ENCODE measurements at regions not wholly inside any gene's neighbourhood (a gene's known extent, or its start where the extent isn't known, plus 50 kb on each side); places are given as distances from the start of the nearest gene placed in this dataset.
A peak's percentile ranks its signal among the peaks of the same experiment; 100 is the strongest.

DNA sequence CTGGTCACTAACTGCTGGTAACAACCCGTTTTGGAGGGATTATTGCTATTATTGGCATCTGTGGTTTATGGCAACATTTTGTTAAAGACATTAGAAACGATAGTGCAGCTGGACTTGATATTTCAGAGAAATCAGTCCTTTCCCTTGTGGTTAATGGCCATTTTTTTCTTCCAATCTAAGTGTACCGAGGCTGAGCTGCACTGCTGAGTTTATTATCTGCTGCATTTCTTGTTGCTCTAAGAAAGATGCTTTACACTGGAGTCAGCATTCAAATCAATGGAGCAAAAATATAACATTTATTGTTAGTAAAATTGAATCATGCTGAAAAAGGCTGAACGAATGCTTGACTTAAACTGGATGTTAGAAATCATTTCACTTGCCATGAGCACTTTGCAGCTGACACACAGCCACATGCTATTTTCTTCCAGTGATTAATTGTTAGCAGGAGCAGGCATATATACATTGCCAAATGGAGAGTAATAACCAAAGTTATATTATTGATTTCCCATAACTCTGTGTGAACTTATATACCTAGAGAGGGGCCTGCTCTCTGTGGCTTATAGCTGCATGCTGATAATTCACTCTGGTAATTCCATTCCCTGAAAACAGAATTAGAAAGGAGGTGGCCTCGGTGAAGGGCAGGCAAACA, 66.5 kb upstream of the TTC29 start:
- Histone ChIP-seq H3K4me3 (no peak overlapping the region), H3K9me3 (no peaks in the 10 kb centered on the region), H3K4me1 (no peaks in the 10 kb centered on the region), H3K27me3 (no peaks in the 10 kb centered on the region), H3K36me3 (no peaks in the 10 kb centered on the region), H3K27ac (no peak overlapping the region)
- intact Hi-C loops (cut with DNase I), result no loop called here
- TF ChIP-seq, protein P1, sequence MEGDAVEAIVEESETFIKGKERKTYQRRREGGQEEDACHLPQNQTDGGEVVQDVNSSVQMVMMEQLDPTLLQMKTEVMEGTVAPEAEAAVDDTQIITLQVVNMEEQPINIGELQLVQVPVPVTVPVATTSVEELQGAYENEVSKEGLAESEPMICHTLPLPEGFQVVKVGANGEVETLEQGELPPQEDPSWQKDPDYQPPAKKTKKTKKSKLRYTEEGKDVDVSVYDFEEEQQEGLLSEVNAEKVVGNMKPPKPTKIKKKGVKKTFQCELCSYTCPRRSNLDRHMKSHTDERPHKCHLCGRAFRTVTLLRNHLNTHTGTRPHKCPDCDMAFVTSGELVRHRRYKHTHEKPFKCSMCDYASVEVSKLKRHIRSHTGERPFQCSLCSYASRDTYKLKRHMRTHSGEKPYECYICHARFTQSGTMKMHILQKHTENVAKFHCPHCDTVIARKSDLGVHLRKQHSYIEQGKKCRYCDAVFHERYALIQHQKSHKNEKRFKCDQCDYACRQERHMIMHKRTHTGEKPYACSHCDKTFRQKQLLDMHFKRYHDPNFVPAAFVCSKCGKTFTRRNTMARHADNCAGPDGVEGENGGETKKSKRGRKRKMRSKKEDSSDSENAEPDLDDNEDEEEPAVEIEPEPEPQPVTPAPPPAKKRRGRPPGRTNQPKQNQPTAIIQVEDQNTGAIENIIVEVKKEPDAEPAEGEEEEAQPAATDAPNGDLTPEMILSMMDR (IDR thresholded peaks at IDR 0.05), result no peak
- no peak for DNase-seq (ENCODE audit: low spot score in 2 of 2)

DNA sequence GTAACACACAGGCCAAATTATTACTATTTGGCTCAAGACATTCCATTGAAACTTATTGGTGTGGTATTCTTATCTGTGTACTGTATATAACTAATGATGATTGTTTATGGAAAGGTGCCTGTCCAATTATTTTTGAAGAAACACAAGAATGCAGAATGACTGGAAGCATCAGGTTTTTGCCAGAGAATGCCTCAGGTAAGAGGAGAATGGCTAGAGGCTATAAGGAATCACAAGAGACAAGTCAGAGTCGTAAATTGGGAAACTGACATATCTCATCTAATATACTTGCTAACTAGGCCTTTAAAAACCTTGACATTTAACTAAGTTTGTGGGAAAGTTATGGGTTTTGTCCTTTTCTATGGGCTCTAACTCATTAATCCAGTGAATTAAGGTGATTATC, 69.3 kb upstream of the TTC29 start:
- H3K27ac ChIP-seq, result no peak overlapping the region
- intact Hi-C loops (cut with DNase I), result no loop called here
- no peaks in the 10 kb centered on the region for H3K9me3 ChIP-seq
- no peaks in the 10 kb centered on the region for H3K4me1 ChIP-seq
- DNase-seq (ENCODE audit: low spot score in 2 of 2), result no peak
- H3K4me3 ChIP-seq, result no peak overlapping the region
- H3K36me3 ChIP-seq, result no peaks in the 10 kb centered on the region
- no peaks in the 10 kb centered on the region for H3K27me3 ChIP-seq
- TF ChIP-seq, protein P1 (IDR thresholded peaks at IDR 0.05), result no peak

DNA sequence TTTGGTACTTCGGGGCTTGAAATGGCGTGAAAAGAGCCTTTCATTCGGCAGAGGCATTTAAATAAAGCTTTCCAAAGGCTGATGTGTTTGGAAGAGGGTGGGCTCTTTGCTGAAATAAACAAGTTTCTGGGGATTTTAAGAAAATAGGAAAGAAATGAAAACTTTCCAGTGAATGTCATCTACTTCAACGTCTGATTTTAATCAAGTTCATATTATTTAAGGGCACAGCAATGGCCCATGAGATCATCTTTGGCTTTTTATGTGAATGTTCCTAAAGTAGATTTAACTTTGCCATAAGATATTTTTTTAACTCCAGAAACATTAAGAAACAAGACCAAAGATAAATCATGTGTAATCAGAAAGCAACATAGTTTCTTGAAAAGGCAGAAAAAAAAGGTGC, 69.8 kb upstream of the TTC29 start:
- no peak overlapping the region for H3K4me3 ChIP-seq
- H3K27me3 ChIP-seq, result no peaks in the 10 kb centered on the region
- DNase-seq (ENCODE audit: low spot score in 2 of 2), result no peak
- no peaks in the 10 kb centered on the region for H3K9me3 ChIP-seq
- no peak overlapping the region for H3K27ac ChIP-seq
- TF ChIP-seq, protein P1 (IDR thresholded peaks at IDR 0.05), result no peak
- intact Hi-C loops (cut with DNase I), result no loop called here
- H3K4me1 ChIP-seq, result no peaks in the 10 kb centered on the region
- H3K36me3 ChIP-seq, result no peaks in the 10 kb centered on the region

DNA sequence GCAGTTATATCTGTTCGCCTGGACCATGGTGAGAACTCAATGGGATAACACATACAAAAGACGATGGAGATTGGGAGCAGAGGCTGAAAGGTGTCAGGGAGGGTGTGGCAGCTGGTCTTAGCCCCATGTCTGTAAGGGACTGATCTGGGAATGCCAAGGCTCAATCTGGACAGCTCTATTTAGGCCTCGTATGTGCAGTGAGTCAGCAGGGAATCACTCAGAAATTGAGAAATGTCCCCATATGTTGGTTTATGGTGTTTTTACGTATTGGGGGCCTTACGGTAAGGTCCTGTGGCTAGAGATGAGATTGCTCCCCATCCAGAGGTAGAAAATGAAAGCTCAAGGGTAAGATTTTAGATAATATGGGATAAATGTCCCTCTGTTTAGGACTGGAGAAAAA, 71.4 kb upstream of the TTC29 start:
- no peaks in the 10 kb centered on the region for H3K36me3 ChIP-seq
- H3K27me3 ChIP-seq, result no peaks in the 10 kb centered on the region
- no peaks in the 10 kb centered on the region for H3K9me3 ChIP-seq
- DNase-seq (ENCODE audit: low spot score in 2 of 2), result no peak
- H3K4me3 ChIP-seq, result no peak overlapping the region
- intact Hi-C loops (cut with DNase I), result no loop called here
- H3K4me1 ChIP-seq, result no peaks in the 10 kb centered on the region
- TF ChIP-seq, protein P1 (IDR thresholded peaks at IDR 0.05), result no peak
- H3K27ac ChIP-seq, result no peak overlapping the region

DNA sequence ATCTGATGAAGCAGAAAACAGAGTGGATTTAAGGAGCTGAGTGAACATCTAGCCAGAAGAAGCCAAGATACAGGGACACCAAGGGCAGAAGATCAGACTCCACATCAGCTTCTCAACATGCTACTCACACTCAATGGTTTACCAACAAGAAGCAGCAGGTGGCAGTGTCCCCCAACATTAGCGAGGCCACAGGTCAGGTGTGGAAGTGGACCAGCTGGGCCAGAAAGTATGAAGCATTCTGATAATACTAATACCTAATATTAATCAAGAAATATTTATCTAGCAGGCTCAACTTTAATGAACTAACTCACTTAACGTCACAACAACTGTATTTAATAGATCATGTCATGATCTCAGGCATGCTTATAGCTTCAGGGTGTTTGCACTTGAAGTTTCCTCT, 73.4 kb upstream of the TTC29 start:
- TF ChIP-seq, protein P1 (IDR thresholded peaks at IDR 0.05), result peak; percentile 50 to 76 (median 71)
- Histone ChIP-seq H3K4me3 (no peak overlapping the region), H3K9me3 (no peaks in the 10 kb centered on the region), H3K27ac (no peak overlapping the region), H3K27me3 (no peaks in the 10 kb centered on the region), H3K4me1 (no peaks in the 10 kb centered on the region), H3K36me3 (no peaks in the 10 kb centered on the region)
- intact Hi-C loops (cut with DNase I), result loop anchor here (1.0 kb wide), 2 partner anchors 78 to 571 kb away; no protein-coding TSS in a partner anchor
- peak in 1 of 2 donors; percentile 78 for DNase-seq (ENCODE audit: low spot score in 2 of 2)

DNA sequence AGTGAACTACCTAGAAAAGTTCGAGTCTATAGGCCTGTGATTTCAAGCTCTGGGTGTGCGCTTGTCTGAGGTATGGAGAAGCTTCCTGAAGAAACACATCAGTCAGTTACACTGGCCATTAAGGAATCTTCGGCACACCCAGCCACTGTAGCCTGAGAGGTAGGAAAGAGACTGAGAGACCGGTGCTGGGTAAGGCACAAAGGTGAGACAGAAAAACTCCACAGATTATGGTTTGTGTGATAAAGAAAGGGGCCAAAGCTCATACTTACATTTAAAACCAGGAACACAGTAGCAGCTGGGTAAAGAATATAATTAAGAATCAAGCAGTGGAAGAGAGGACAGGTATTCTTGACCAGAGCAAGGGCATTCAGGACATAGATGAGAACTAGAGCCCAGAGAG, 74.8 kb upstream of the TTC29 start:
- TF ChIP-seq, protein P1 (IDR thresholded peaks at IDR 0.05), result no peak
- Histone ChIP-seq H3K4me3 (no peak overlapping the region), H3K4me1 (no peaks in the 10 kb centered on the region), H3K27ac (no peak overlapping the region), H3K9me3 (no peaks in the 10 kb centered on the region), H3K27me3 (no peaks in the 10 kb centered on the region), H3K36me3 (no peaks in the 10 kb centered on the region)
- no peak for DNase-seq (ENCODE audit: low spot score in 2 of 2)
- intact Hi-C loops (cut with DNase I), result no loop called here

All from ascending aorta (tissue), 2 donors.